ENCODE measurements at regions not wholly inside any gene's neighbourhood (a gene's known extent, or its start where the extent isn't known, plus 50 kb on each side); places are given as distances from the start of the nearest gene placed in this dataset.
"Not testable (repeated sequence)": the region's sequence is repeated elsewhere in the genome, so short reads cannot be mapped to it uniquely, and the experiment has no call there.

DNA sequence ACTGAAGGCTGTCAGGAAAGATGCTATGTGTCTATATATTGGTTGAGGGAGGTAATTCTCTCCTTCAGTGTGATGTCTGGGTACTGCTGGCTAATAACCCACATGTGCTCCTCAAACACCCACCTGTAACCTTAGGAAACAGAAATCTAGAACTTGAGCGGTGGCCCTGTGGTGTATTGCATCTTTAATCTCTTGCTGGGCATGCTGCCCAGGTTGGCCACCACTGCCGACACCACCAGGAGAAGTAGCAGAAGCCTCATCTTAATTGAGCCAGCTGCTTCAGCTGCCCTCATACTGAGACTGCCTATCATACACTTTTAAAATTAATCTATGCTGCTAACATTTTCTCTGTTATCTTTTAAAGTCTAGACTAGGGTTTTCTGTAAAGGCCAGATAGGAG is 103.5 kb upstream of the C5orf63 start:
- no peak for DNase-seq (ENCODE audit: low spot score)
- no peak overlapping the region for H3K27ac ChIP-seq (ENCODE audit: low read depth in 1 of 2, low read length in 2 of 2)
- no peaks in the 10 kb centered on the region for H3K36me3 ChIP-seq (ENCODE audit: control insufficient read depth in 4 of 4, insufficient read depth in 3 of 4, low read depth in 1 of 4, low read length in 3 of 4)
- H3K27me3 ChIP-seq (ENCODE audit: control insufficient read depth in 4 of 4, insufficient read depth in 4 of 4, low read length in 3 of 4), result no peaks in the 10 kb centered on the region
- H3K9me3 ChIP-seq (ENCODE audit: control insufficient read depth in 4 of 4, low read length in 3 of 4), result peaks cover 0 to 4% (median 0%) of the 10 kb centered on the region in 4 donors
- TF ChIP-seq RAD21 (IDR thresholded peaks at IDR 0.05) (no peak), EGR1 (IDR thresholded peaks at IDR 0.05; ENCODE audit: low read depth in 2 of 2) (no peak), ATF3 (IDR thresholded peaks at IDR 0.05) (no peak), GABPA (IDR thresholded peaks at IDR 0.05 in 1 of 2, conservative IDR thresholded peaks at IDR 0.05 in 1 of 2) (no peak), CTCF (IDR thresholded peaks at IDR 0.05; ENCODE audit: low read depth, low read length, missing input control) (no peak), SP1 (IDR thresholded peaks at IDR 0.05) (no peak), FOXA1 (IDR thresholded peaks at IDR 0.05) (no peak), RXRA (IDR thresholded peaks at IDR 0.05) (no peak), HNF4A (conservative IDR thresholded peaks at IDR 0.05) (no peak), NR2F2 (IDR thresholded peaks at IDR 0.05) (no peak), HNF4G (IDR thresholded peaks at IDR 0.05) (no peak), FOXA2 (IDR thresholded peaks at IDR 0.05) (no peak)
- TF ChIP-seq, protein P1, sequence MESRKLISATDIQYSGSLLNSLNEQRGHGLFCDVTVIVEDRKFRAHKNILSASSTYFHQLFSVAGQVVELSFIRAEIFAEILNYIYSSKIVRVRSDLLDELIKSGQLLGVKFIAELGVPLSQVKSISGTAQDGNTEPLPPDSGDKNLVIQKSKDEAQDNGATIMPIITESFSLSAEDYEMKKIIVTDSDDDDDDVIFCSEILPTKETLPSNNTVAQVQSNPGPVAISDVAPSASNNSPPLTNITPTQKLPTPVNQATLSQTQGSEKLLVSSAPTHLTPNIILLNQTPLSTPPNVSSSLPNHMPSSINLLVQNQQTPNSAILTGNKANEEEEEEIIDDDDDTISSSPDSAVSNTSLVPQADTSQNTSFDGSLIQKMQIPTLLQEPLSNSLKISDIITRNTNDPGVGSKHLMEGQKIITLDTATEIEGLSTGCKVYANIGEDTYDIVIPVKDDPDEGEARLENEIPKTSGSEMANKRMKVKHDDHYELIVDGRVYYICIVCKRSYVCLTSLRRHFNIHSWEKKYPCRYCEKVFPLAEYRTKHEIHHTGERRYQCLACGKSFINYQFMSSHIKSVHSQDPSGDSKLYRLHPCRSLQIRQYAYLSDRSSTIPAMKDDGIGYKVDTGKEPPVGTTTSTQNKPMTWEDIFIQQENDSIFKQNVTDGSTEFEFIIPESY (IDR thresholded peaks at IDR 0.05), result no peak
- 88% methylated on average over 2 of the region's 2 CpGs for WGBS
- H3K4me3 ChIP-seq (ENCODE audit: low read depth in 1 of 3, low read length in 3 of 3), result no peak overlapping the region
- no peak overlapping the region for H3K9ac ChIP-seq (ENCODE audit: low read depth in 1 of 2, low read length in 2 of 2)
- H3K4me1 ChIP-seq (ENCODE audit: control insufficient read depth in 4 of 4, insufficient read depth in 4 of 4, low read length in 3 of 4), result no peaks in the 10 kb centered on the region

- not testable (repeated sequence) for H3K4me1 ChIP-seq (ENCODE audit: control insufficient read depth in 4 of 4, insufficient read depth in 4 of 4, low read length in 3 of 4); H3K9ac ChIP-seq (ENCODE audit: low read depth in 1 of 2, low read length in 2 of 2); DNase-seq (ENCODE audit: low spot score); H3K27me3 ChIP-seq (ENCODE audit: control insufficient read depth in 4 of 4, insufficient read depth in 4 of 4, low read length in 3 of 4); H3K36me3 ChIP-seq (ENCODE audit: control insufficient read depth in 4 of 4, insufficient read depth in 3 of 4, low read depth in 1 of 4, low read length in 3 of 4); H3K4me3 ChIP-seq (ENCODE audit: low read depth in 1 of 3, low read length in 3 of 3); H3K9me3 ChIP-seq (ENCODE audit: control insufficient read depth in 4 of 4, low read length in 3 of 4); H3K27ac ChIP-seq (ENCODE audit: low read depth in 1 of 2, low read length in 2 of 2)
- whole genome bisulfite sequencing, result 90% methylated on average over 8 of the region's 8 CpGs
Measured at GRCh38 chr5:127182631-127183030, 108.0 kb upstream of the MEGF10 start.

- 90% methylated on average over 7 of the region's 7 CpGs for WGBS
- no peak for TF ChIP-seq HNF4G (IDR thresholded peaks at IDR 0.05)
- TF ChIP-seq MAX (IDR thresholded peaks at IDR 0.05), result no peak
- TF ChIP-seq HNF4A (conservative IDR thresholded peaks at IDR 0.05), result no peak
- no peak for TF ChIP-seq YY1 (IDR thresholded peaks at IDR 0.05)
- no peak for TF ChIP-seq REST (IDR thresholded peaks at IDR 0.05)
- no peak for TF ChIP-seq JUND (IDR thresholded peaks at IDR 0.05)
- TF ChIP-seq GABPA (IDR thresholded peaks at IDR 0.05 in 1 of 2, conservative IDR thresholded peaks at IDR 0.05 in 1 of 2), result no peak
- TF ChIP-seq FOXA2 (IDR thresholded peaks at IDR 0.05), result no peak
- no peak for TF ChIP-seq EGR1 (IDR thresholded peaks at IDR 0.05; ENCODE audit: low read depth in 2 of 2)
- no peak for TF ChIP-seq RAD21 (IDR thresholded peaks at IDR 0.05)
- no peak for TF ChIP-seq SP1 (IDR thresholded peaks at IDR 0.05)
- no peak for DNase-seq (ENCODE audit: low spot score)
- H3K27ac ChIP-seq (ENCODE audit: low read depth in 1 of 2, low read length in 2 of 2), result no peak overlapping the region
- no peaks in the 10 kb centered on the region for H3K9me3 ChIP-seq (ENCODE audit: control insufficient read depth in 4 of 4, low read length in 3 of 4)
- H3K36me3 ChIP-seq (ENCODE audit: control insufficient read depth in 4 of 4, insufficient read depth in 3 of 4, low read depth in 1 of 4, low read length in 3 of 4), result no peaks in the 10 kb centered on the region
- H3K9ac ChIP-seq (ENCODE audit: low read depth in 1 of 2, low read length in 2 of 2), result no peak overlapping the region
- no peaks in the 10 kb centered on the region for H3K27me3 ChIP-seq (ENCODE audit: control insufficient read depth in 4 of 4, insufficient read depth in 4 of 4, low read length in 3 of 4)
- no peaks in the 10 kb centered on the region for H3K4me1 ChIP-seq (ENCODE audit: control insufficient read depth in 4 of 4, insufficient read depth in 4 of 4, low read length in 3 of 4)
- H3K4me3 ChIP-seq (ENCODE audit: low read depth in 1 of 3, low read length in 3 of 3), result no peak overlapping the region
Measured at GRCh38 chr5:127183332-127183731, 107.3 kb upstream of the MEGF10 start.

All from liver (tissue), 8 donors.